ENCODE measurements at regions not wholly inside any gene's neighbourhood (a gene's known extent, or its start where the extent isn't known, plus 50 kb on each side); places are given as distances from the start of the nearest gene placed in this dataset.

DNA sequence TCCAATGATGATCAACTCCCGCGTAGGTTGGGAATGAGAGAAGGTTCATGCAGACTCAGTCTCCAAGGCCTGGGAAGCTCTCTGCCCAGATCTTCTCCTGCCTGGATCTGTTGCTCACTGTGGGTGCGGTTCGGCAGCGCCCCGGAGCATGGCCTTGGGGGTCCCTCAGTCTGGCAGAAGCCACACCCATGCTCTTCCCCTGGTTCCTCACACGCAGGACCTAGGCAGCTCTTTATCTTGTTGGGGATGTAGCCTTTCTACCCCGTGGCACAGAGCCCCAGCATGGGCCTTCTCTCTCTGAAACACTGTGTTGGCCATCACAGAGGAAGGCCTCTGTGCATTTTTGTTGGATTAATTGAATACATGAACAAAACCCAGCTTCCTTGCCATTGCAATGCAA lies 1461.6 kb downstream of the BRD1 start:
- peaks cover 49% of the 10 kb centered on the region for H3K9me3 ChIP-seq (ENCODE audit: control insufficient read depth, insufficient read depth, low read length)
- in situ Hi-C loops (cut with MboI; ENCODE audit: low sequenced_read_pairs), result no loop called here
- CTCF ChIA-PET, result no interaction called here
- no peaks in the 10 kb centered on the region for H3K36me3 ChIP-seq (ENCODE audit: control insufficient read depth, insufficient read depth, low read length)
- POLR2A ChIA-PET (ENCODE audit: unreplicated experiment), result no interaction called here
- H4K91ac ChIP-seq (ENCODE audit: insufficient read depth, low read depth, low read length), result no peak overlapping the region
- no peak overlapping the region for H2AK5ac ChIP-seq (ENCODE audit: low read depth, low read length)
- no peaks in the 10 kb centered on the region for H3K9me1 ChIP-seq (ENCODE audit: insufficient read depth, low read length)
- no peak overlapping the region for H3K9ac ChIP-seq (ENCODE audit: low read depth, low read length)
- dilution Hi-C loops (cut with HindIII; ENCODE audit: low sequenced_read_pairs, unreplicated experiment), result no loop called here
- no TSS peak for BruUV-seq (replicated peaks)
- TF ChIP-seq BHLHE40 (IDR thresholded peaks at IDR 0.05; ENCODE audit: low read depth, low read length) (no peak), POLR2A (IDR thresholded peaks at IDR 0.05; ENCODE audit: low read depth, low read length) (no peak), CHD1 (IDR thresholded peaks at IDR 0.05; ENCODE audit: low read depth, low read length) (no peak), MAFK (IDR thresholded peaks at IDR 0.05; ENCODE audit: low read depth, low read length) (no peak), FOS (IDR thresholded peaks at IDR 0.05; ENCODE audit: low read depth, low read length) (no peak), SMC3 (IDR thresholded peaks at IDR 0.05; ENCODE audit: low read depth, low read length) (no peak), MXI1 (IDR thresholded peaks at IDR 0.05; ENCODE audit: borderline replicate concordance, low read depth, low read length) (no peak), RFX5 (IDR thresholded peaks at IDR 0.05; ENCODE audit: low read depth, low read length) (no peak), RAD21 (IDR thresholded peaks at IDR 0.05; ENCODE audit: low read length) (no peak), RCOR1 (IDR thresholded peaks at IDR 0.05; ENCODE audit: insufficient replicate concordance, low read length) (no peak), MAZ (IDR thresholded peaks at IDR 0.05; ENCODE audit: borderline replicate concordance, low read depth, low read length) (no peak)
- TF ChIP-seq, protein P1, sequence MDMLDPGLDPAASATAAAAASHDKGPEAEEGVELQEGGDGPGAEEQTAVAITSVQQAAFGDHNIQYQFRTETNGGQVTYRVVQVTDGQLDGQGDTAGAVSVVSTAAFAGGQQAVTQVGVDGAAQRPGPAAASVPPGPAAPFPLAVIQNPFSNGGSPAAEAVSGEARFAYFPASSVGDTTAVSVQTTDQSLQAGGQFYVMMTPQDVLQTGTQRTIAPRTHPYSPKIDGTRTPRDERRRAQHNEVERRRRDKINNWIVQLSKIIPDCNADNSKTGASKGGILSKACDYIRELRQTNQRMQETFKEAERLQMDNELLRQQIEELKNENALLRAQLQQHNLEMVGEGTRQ (IDR thresholded peaks at IDR 0.05; ENCODE audit: low read depth, low read length), result no peak
- TF ChIP-seq, protein P2, sequence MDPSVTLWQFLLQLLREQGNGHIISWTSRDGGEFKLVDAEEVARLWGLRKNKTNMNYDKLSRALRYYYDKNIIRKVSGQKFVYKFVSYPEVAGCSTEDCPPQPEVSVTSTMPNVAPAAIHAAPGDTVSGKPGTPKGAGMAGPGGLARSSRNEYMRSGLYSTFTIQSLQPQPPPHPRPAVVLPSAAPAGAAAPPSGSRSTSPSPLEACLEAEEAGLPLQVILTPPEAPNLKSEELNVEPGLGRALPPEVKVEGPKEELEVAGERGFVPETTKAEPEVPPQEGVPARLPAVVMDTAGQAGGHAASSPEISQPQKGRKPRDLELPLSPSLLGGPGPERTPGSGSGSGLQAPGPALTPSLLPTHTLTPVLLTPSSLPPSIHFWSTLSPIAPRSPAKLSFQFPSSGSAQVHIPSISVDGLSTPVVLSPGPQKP (IDR thresholded peaks at IDR 0.05; ENCODE audit: borderline replicate concordance, low read depth, low read length), result no peak
- H3K4me1 ChIP-seq (ENCODE audit: control insufficient read depth, insufficient read depth, low read length), result no peaks in the 10 kb centered on the region
- H2BK120ac ChIP-seq (ENCODE audit: low read depth, low read length), result no peak overlapping the region
- DNase-seq (no peak), ATAC-seq (ENCODE audit: low read depth) (no peak)
- H2BK15ac ChIP-seq (ENCODE audit: low read depth, low read length), result no peak overlapping the region
- H3K18ac ChIP-seq (ENCODE audit: low read depth, low read length), result no peak overlapping the region
- H3K4me3 ChIP-seq (ENCODE audit: insufficient read depth, low read depth, low read length), result no peak overlapping the region
- H2AFZ ChIP-seq (replicated peaks; ENCODE audit: low read length, poor library complexity), result no peak overlapping the region
- H4K8ac ChIP-seq (ENCODE audit: low read depth in 2 of 2, low read length in 2 of 2), result no peak overlapping the region
- H4K20me1 ChIP-seq (ENCODE audit: insufficient read depth, low read length), result no peaks in the 10 kb centered on the region
- no peak overlapping the region for H3K56ac ChIP-seq (ENCODE audit: extremely low read depth, insufficient read depth, low read length)
- no peaks in the 10 kb centered on the region for H3K27me3 ChIP-seq (ENCODE audit: control insufficient read depth, insufficient read depth, low read length)
- H3K27ac ChIP-seq (ENCODE audit: insufficient read depth, low read length), result no peak overlapping the region
- no peak overlapping the region for H3K14ac ChIP-seq (replicated peaks; ENCODE audit: low read depth, low read length)
- H2BK5ac ChIP-seq (ENCODE audit: low read depth, low read length, poor library complexity, severe bottlenecking), result no peak overlapping the region
- no peak overlapping the region for H4K5ac ChIP-seq (ENCODE audit: low read depth, low read length)
- no peak overlapping the region for H2BK20ac ChIP-seq (ENCODE audit: low read depth, low read length)
- H2AK9ac ChIP-seq (replicated peaks; ENCODE audit: low read depth, low read length, poor library complexity), result no peak overlapping the region
- H3K4me2 ChIP-seq (ENCODE audit: low read depth, low read length), result no peak overlapping the region
- no peak overlapping the region for H3K4ac ChIP-seq (ENCODE audit: low read depth, low read length)
- intact Hi-C loops (cut with micrococcal nuclease), result no loop called here
- H3K79me1 ChIP-seq (ENCODE audit: low read depth in 1 of 2, low read length in 2 of 2), result no peaks in the 10 kb centered on the region
- 30% methylated on average over 2 of the region's 8 CpGs; no CpG with 5 or more reads in 1 of the 2 experiments for WGBS, 2 experiments (ENCODE audit: extremely low coverage in 2 of 2, insufficient read length in 1 of 2)
- no peak overlapping the region for H3K23ac ChIP-seq (ENCODE audit: low read depth, low read length)

Data from IMR-90 (cell line).